ENCODE measurements at regions not wholly inside any gene's neighbourhood (a gene's known extent, or its start where the extent isn't known, plus 50 kb on each side); places are given as distances from the start of the nearest gene placed in this dataset.
A peak's percentile ranks its signal among the peaks of the same experiment; 100 is the strongest.
"Not testable (repeated sequence)": the region's sequence is repeated elsewhere in the genome, so short reads cannot be mapped to it uniquely, and the experiment has no call there.

GRCh38 chr14:106436310-106436905 lies 910.0 kb downstream of the TMEM121 start:
- no peak overlapping the region for H3K27ac Mint-ChIP-seq
- no peaks in the 10 kb centered on the region for H3K4me1 Mint-ChIP-seq (ENCODE audit: low read depth)
- H3K36me3 Mint-ChIP-seq (ENCODE audit: low read depth): no peaks in the 10 kb centered on the region
- H3K9me3 Mint-ChIP-seq: no peaks in the 10 kb centered on the region
- DNase-seq (ENCODE audit: low spot score): peak; percentile 24
- H3K4me3 Mint-ChIP-seq (ENCODE audit: low read depth): no peak overlapping the region
- peaks cover 26% of the 10 kb centered on the region for H3K27me3 Mint-ChIP-seq (ENCODE audit: low read depth)
- intact Hi-C loops (cut with micrococcal nuclease): no loop called here

- H3K4me3 Mint-ChIP-seq (ENCODE audit: low read depth): no peak overlapping the region
- intact Hi-C loops (cut with micrococcal nuclease): no loop called here
- DNase-seq (ENCODE audit: low spot score): peak; percentile 18
- no peaks in the 10 kb centered on the region for H3K9me3 Mint-ChIP-seq
- peaks cover 6% of the 10 kb centered on the region for H3K4me1 Mint-ChIP-seq (ENCODE audit: low read depth)
- H3K36me3 Mint-ChIP-seq (ENCODE audit: low read depth): no peaks in the 10 kb centered on the region
- no peak overlapping the region for H3K27ac Mint-ChIP-seq
- peaks cover 31% of the 10 kb centered on the region for H3K27me3 Mint-ChIP-seq (ENCODE audit: low read depth)
Observed at GRCh38 chr14:106442857-106443256, 916.5 kb downstream of the TMEM121 start.

GRCh38 chr14:106455026-106455425 lies 928.6 kb downstream of the TMEM121 start:
- H3K9me3 Mint-ChIP-seq: no peaks in the 10 kb centered on the region
- no peaks in the 10 kb centered on the region for H3K4me1 Mint-ChIP-seq (ENCODE audit: low read depth)
- intact Hi-C loops (cut with micrococcal nuclease): no loop called here
- no peak overlapping the region for H3K27ac Mint-ChIP-seq
- H3K4me3 Mint-ChIP-seq (ENCODE audit: low read depth): no peak overlapping the region
- no peak for DNase-seq (ENCODE audit: low spot score)
- H3K27me3 Mint-ChIP-seq (ENCODE audit: low read depth): peaks cover 31% of the 10 kb centered on the region
- no peaks in the 10 kb centered on the region for H3K36me3 Mint-ChIP-seq (ENCODE audit: low read depth)

- Mint-ChIP-seq H3K27me3 (ENCODE audit: low read depth) (peaks cover 26% of the 10 kb centered on the region), H3K4me1 (ENCODE audit: low read depth) (no peaks in the 10 kb centered on the region), H3K9me3 (no peaks in the 10 kb centered on the region), H3K4me3 (ENCODE audit: low read depth) (no peak overlapping the region), H3K27ac (no peak overlapping the region), H3K36me3 (ENCODE audit: low read depth) (no peaks in the 10 kb centered on the region)
- DNase-seq (ENCODE audit: low spot score): peak; percentile 39
- intact Hi-C loops (cut with micrococcal nuclease): loop anchor here (1.0 kb wide), 1 partner anchor 58 kb away; no protein-coding TSS in a partner anchor
Observed at GRCh38 chr14:106459971-106460730, 933.8 kb downstream of the TMEM121 start.

- H3K9me3 Mint-ChIP-seq: no peaks in the 10 kb centered on the region
- H3K27ac Mint-ChIP-seq: no peak overlapping the region
- no peaks in the 10 kb centered on the region for H3K36me3 Mint-ChIP-seq (ENCODE audit: low read depth)
- H3K4me3 Mint-ChIP-seq (ENCODE audit: low read depth): no peak overlapping the region
- no peak for DNase-seq (ENCODE audit: low spot score)
- intact Hi-C loops (cut with micrococcal nuclease): loop anchor here (1.0 kb wide), 1 partner anchor 57 kb away; no protein-coding TSS in a partner anchor
- peaks cover 22% of the 10 kb centered on the region for H3K27me3 Mint-ChIP-seq (ENCODE audit: low read depth)
- no peaks in the 10 kb centered on the region for H3K4me1 Mint-ChIP-seq (ENCODE audit: low read depth)
Observed at GRCh38 chr14:106460916-106461315, 934.5 kb downstream of the TMEM121 start.

- H3K27ac Mint-ChIP-seq; DNase-seq (ENCODE audit: low spot score); intact Hi-C loops (cut with micrococcal nuclease); H3K4me3 Mint-ChIP-seq (ENCODE audit: low read depth); H3K36me3 Mint-ChIP-seq (ENCODE audit: low read depth); H3K4me1 Mint-ChIP-seq (ENCODE audit: low read depth); H3K9me3 Mint-ChIP-seq: not testable (repeated sequence)
- H3K27me3 Mint-ChIP-seq (ENCODE audit: low read depth): peaks cover 25% of the 10 kb centered on the region
Observed at GRCh38 chr14:106466483-106466882, 940.1 kb downstream of the TMEM121 start.

GRCh38 chr14:106468869-106469268 lies 942.5 kb downstream of the TMEM121 start:
- DNase-seq (ENCODE audit: low spot score); H3K36me3 Mint-ChIP-seq (ENCODE audit: low read depth); H3K4me1 Mint-ChIP-seq (ENCODE audit: low read depth); H3K9me3 Mint-ChIP-seq; intact Hi-C loops (cut with micrococcal nuclease); H3K4me3 Mint-ChIP-seq (ENCODE audit: low read depth); H3K27ac Mint-ChIP-seq: not testable (repeated sequence)
- H3K27me3 Mint-ChIP-seq (ENCODE audit: low read depth): peaks cover 23% of the 10 kb centered on the region

- H3K27ac Mint-ChIP-seq; H3K36me3 Mint-ChIP-seq (ENCODE audit: low read depth); DNase-seq (ENCODE audit: low spot score); H3K9me3 Mint-ChIP-seq; intact Hi-C loops (cut with micrococcal nuclease); H3K4me3 Mint-ChIP-seq (ENCODE audit: low read depth): not testable (repeated sequence)
- Mint-ChIP-seq H3K4me1 (ENCODE audit: low read depth) (peaks cover 14% of the 10 kb centered on the region), H3K27me3 (ENCODE audit: low read depth) (peaks cover 16% of the 10 kb centered on the region)
Observed at GRCh38 chr14:106470028-106470427, 943.6 kb downstream of the TMEM121 start.

GRCh38 chr14:106474261-106475028 lies 948.1 kb downstream of the TMEM121 start:
- DNase-seq (ENCODE audit: low spot score); H3K27me3 Mint-ChIP-seq (ENCODE audit: low read depth); H3K9me3 Mint-ChIP-seq; intact Hi-C loops (cut with micrococcal nuclease); H3K36me3 Mint-ChIP-seq (ENCODE audit: low read depth): not testable (repeated sequence)
- Mint-ChIP-seq H3K4me3 (ENCODE audit: low read depth) (peak overlapping the region; percentile 7), H3K4me1 (ENCODE audit: low read depth) (peaks cover 22% of the 10 kb centered on the region), H3K27ac (peak overlapping the region; percentile 85)

- H3K27ac Mint-ChIP-seq: peak overlapping the region; percentile 85
Observed at GRCh38 chr14:106475214-106475613, 948.8 kb downstream of the TMEM121 start.

GRCh38 chr14:106477600-106477999 lies 951.2 kb downstream of the TMEM121 start:
- H3K4me3 Mint-ChIP-seq (ENCODE audit: low read depth); DNase-seq (ENCODE audit: low spot score); H3K27me3 Mint-ChIP-seq (ENCODE audit: low read depth); H3K36me3 Mint-ChIP-seq (ENCODE audit: low read depth); intact Hi-C loops (cut with micrococcal nuclease); H3K27ac Mint-ChIP-seq; H3K9me3 Mint-ChIP-seq: not testable (repeated sequence)
- H3K4me1 Mint-ChIP-seq (ENCODE audit: low read depth): peaks cover 22% of the 10 kb centered on the region

More at GRCh38 chr14:106475214-106475613, 948.8 kb downstream of the TMEM121 start:
- H3K27me3 Mint-ChIP-seq (ENCODE audit: low read depth); intact Hi-C loops (cut with micrococcal nuclease); H3K36me3 Mint-ChIP-seq (ENCODE audit: low read depth); H3K9me3 Mint-ChIP-seq; DNase-seq (ENCODE audit: low spot score): not testable (repeated sequence)
- Mint-ChIP-seq H3K4me3 (ENCODE audit: low read depth) (peak overlapping the region; percentile 5), H3K4me1 (ENCODE audit: low read depth) (peaks cover 22% of the 10 kb centered on the region)

- H3K4me1 Mint-ChIP-seq (ENCODE audit: low read depth); DNase-seq (ENCODE audit: low spot score); H3K36me3 Mint-ChIP-seq (ENCODE audit: low read depth); H3K4me3 Mint-ChIP-seq (ENCODE audit: low read depth); H3K27ac Mint-ChIP-seq; intact Hi-C loops (cut with micrococcal nuclease); H3K9me3 Mint-ChIP-seq; H3K27me3 Mint-ChIP-seq (ENCODE audit: low read depth): not testable (repeated sequence)
Observed at GRCh38 chr14:106480287-106480686, 953.9 kb downstream of the TMEM121 start.

GRCh38 chr14:106482213-106482612 lies 955.8 kb downstream of the TMEM121 start:
- H3K4me3 Mint-ChIP-seq (ENCODE audit: low read depth); H3K27me3 Mint-ChIP-seq (ENCODE audit: low read depth); H3K9me3 Mint-ChIP-seq; DNase-seq (ENCODE audit: low spot score); H3K4me1 Mint-ChIP-seq (ENCODE audit: low read depth); H3K27ac Mint-ChIP-seq; H3K36me3 Mint-ChIP-seq (ENCODE audit: low read depth); intact Hi-C loops (cut with micrococcal nuclease): not testable (repeated sequence)

Data from activated T-helper 2 cell treated with anti-CD3 and anti-CD28 coated beads, Interferon-gamma antibody, Interleukin-2, Interleukin-4, amounts not matched to agents 10 μg/mL and 5 μg/mL and 100 μg/mL, durations not matched to agents 14 hours and 24 hours and 36 hours (primary cell).